Ramos (cell line): ENCODE measurements at regions not wholly inside any gene's neighbourhood (a gene's known extent, or its start where the extent isn't known, plus 50 kb on each side); places are given as distances from the start of the nearest gene placed in this dataset.

Experiments used
- in situ Hi-C: fragments of 300-500 bp; cut with MboI; formaldehyde crosslinking; loops from one replicate; pipeline ENCODE4 v1.14.3; 2022; ENCODE audit warnings: low sequenced_read_pairs; ENCODE audit not compliant: unreplicated experiment

- in situ Hi-C loops, result no loop called here
Measured at GRCh38 chr2:121099329-121100290, 185.4 kb downstream of the TFCP2L1 start.

- in situ Hi-C loops, result no loop called here
Measured at GRCh38 chr2:121101093-121101715, 183.8 kb downstream of the TFCP2L1 start.

- in situ Hi-C loops, result no loop called here
Measured at GRCh38 chr2:121102941-121103340, 182.1 kb downstream of the TFCP2L1 start.

- in situ Hi-C loops, result no loop called here
Measured at GRCh38 chr2:121103960-121104359, 181.0 kb downstream of the TFCP2L1 start.

GRCh38 chr2:121104721-121105141 is 180.3 kb downstream of the TFCP2L1 start:
- in situ Hi-C loops, result no loop called here

- in situ Hi-C loops, result no loop called here
Measured at GRCh38 chr2:121110924-121111323, 174.1 kb downstream of the TFCP2L1 start.

GRCh38 chr2:121118951-121119350 is 166.1 kb downstream of the TFCP2L1 start:
- in situ Hi-C loops, result no loop called here

- in situ Hi-C loops, result no loop called here
Measured at GRCh38 chr2:121120411-121120810, 164.6 kb downstream of the TFCP2L1 start.

- in situ Hi-C loops, result no loop called here
Measured at GRCh38 chr2:121120991-121121390, 164.0 kb downstream of the TFCP2L1 start.

- in situ Hi-C loops, result no loop called here
Measured at GRCh38 chr2:121121661-121122060, 163.3 kb downstream of the TFCP2L1 start.

GRCh38 chr2:121123268-121123667 is 161.7 kb downstream of the TFCP2L1 start:
- in situ Hi-C loops, result no loop called here

GRCh38 chr2:121124330-121124729 is 160.7 kb downstream of the TFCP2L1 start:
- in situ Hi-C loops, result no loop called here

GRCh38 chr2:121125350-121125749 is 159.7 kb downstream of the TFCP2L1 start:
- in situ Hi-C loops, result no loop called here

- in situ Hi-C loops, result no loop called here
Measured at GRCh38 chr2:121128741-121129659, 156.0 kb downstream of the TFCP2L1 start.

GRCh38 chr2:121129692-121130091 is 155.3 kb downstream of the TFCP2L1 start:
- in situ Hi-C loops, result no loop called here

- in situ Hi-C loops, result no loop called here
Measured at GRCh38 chr2:121130301-121130850, 154.6 kb downstream of the TFCP2L1 start.

GRCh38 chr2:121131375-121131774 is 153.6 kb downstream of the TFCP2L1 start:
- in situ Hi-C loops, result no loop called here

- in situ Hi-C loops, result no loop called here
Measured at GRCh38 chr2:121132054-121132761, 152.8 kb downstream of the TFCP2L1 start.

- in situ Hi-C loops, result no loop called here
Measured at GRCh38 chr2:121132762-121133107, 152.3 kb downstream of the TFCP2L1 start.
